Mesenchymal stem cell (in vitro differentiated cells and primary cell): ENCODE measurements at regions not wholly inside any gene's neighbourhood (a gene's known extent, or its start where the extent isn't known, plus 50 kb on each side); places are given as distances from the start of the nearest gene placed in this dataset.

ENCODE experiments used
- DNase-seq: peaks from one replicate; pipeline ENCODE4 v3.0.0-alpha.2; 2013
- H2AFZ ChIP-seq: one replicate; pipeline ENCODE4 v1.6.1; 2013; ENCODE audit warnings: low read depth, mild to moderate bottlenecking, control low read depth, inconsistent platforms, low read length, moderate library complexity
- H2AK5ac ChIP-seq: 2 replicates; pipeline ENCODE4 v1.6.1; 2013; ENCODE audit warnings: low read length, moderate library complexity, mild to moderate bottlenecking, inconsistent platforms; ENCODE audit not compliant: severe bottlenecking
- H2BK120ac ChIP-seq: one replicate; pipeline ENCODE4 v1.6.1; 2013; ENCODE audit warnings: low read depth, mild to moderate bottlenecking, inconsistent platforms, low read length, moderate library complexity
- H2BK12ac ChIP-seq, 2 experiments: one replicate each; pipeline ENCODE4 v1.6.1; 2013; ENCODE audit warnings: inconsistent platforms in 2 of 2, low read length in 2 of 2, mild to moderate bottlenecking in 2 of 2, moderate library complexity in 2 of 2, control low read depth in 1 of 2
- H2BK15ac ChIP-seq: one replicate; pipeline ENCODE4 v1.6.1; 2013; ENCODE audit warnings: mild to moderate bottlenecking, low read depth, inconsistent platforms; ENCODE audit not compliant: poor library complexity, severe bottlenecking
- H2BK5ac ChIP-seq: 2 replicates; pipeline ENCODE4 v1.6.1; 2013; ENCODE audit warnings: low read depth, mild to moderate bottlenecking, low read length, control low read depth, inconsistent platforms; ENCODE audit not compliant: poor library complexity, severe bottlenecking
- H3K14ac ChIP-seq, 2 experiments: one replicate each; pipeline ENCODE4 v1.6.1; 2013; ENCODE audit warnings: inconsistent platforms in 2 of 2, low read length in 2 of 2, control low read depth in 1 of 2, mild to moderate bottlenecking in 1 of 2, moderate library complexity in 1 of 2
- H3K18ac ChIP-seq, 2 experiments: one replicate each; pipeline ENCODE4 v1.6.1; 2013; ENCODE audit warnings: inconsistent platforms in 2 of 2, low read length in 2 of 2, control low read depth in 1 of 2, low read depth in 1 of 2, mild to moderate bottlenecking in 1 of 2
- H3K23ac ChIP-seq, 2 experiments: one replicate each; pipeline ENCODE4 v1.6.1; 2013; ENCODE audit warnings: inconsistent platforms in 2 of 2, low read length in 2 of 2, mild to moderate bottlenecking in 2 of 2, moderate library complexity in 2 of 2, control low read depth in 1 of 2
- H3K27ac ChIP-seq: 2 replicates; pipeline ENCODE4 v1.5.1; 2013; ENCODE audit warnings: mild to moderate bottlenecking, moderate library complexity, low read length, control low read depth, inconsistent platforms; ENCODE audit not compliant: poor library complexity, severe bottlenecking
- H3K27me3 ChIP-seq, 2 experiments: 2 replicates each; pipeline versions ENCODE4 v1.6.1 to v1.7.0; 2013; ENCODE audit warnings: low read length in 2 of 2, mild to moderate bottlenecking in 2 of 2, moderate library complexity in 2 of 2, control low read depth in 1 of 2, inconsistent platforms in 1 of 2; ENCODE audit not compliant: control insufficient read depth in 1 of 2, insufficient read depth in 1 of 2
- H3K36me3 ChIP-seq, 2 experiments: 2 replicates each; pipeline versions ENCODE4 v1.6.1 to v1.7.0; 2013; ENCODE audit warnings: low read length in 2 of 2, control low read depth in 1 of 2, inconsistent platforms in 1 of 2, low read depth in 1 of 2, mild to moderate bottlenecking in 1 of 2; ENCODE audit not compliant: insufficient read depth in 2 of 2, control insufficient read depth in 1 of 2
- H3K4ac ChIP-seq, 2 experiments: one replicate each; pipeline ENCODE4 v1.6.1; 2013; ENCODE audit warnings: inconsistent platforms in 2 of 2, low read length in 2 of 2, mild to moderate bottlenecking in 2 of 2, moderate library complexity in 2 of 2, control low read depth in 1 of 2, low read depth in 1 of 2
- H3K4me1 ChIP-seq: 2 replicates; pipeline ENCODE4 v1.6.1; 2013; ENCODE audit warnings: low read depth, low read length, control low read depth; ENCODE audit not compliant: control insufficient read depth, insufficient read depth
- H3K4me2 ChIP-seq: 2 replicates; pipeline ENCODE4 v1.6.1; 2013; ENCODE audit warnings: low read length, mild to moderate bottlenecking, inconsistent platforms; ENCODE audit not compliant: poor library complexity, severe bottlenecking
- H3K4me3 ChIP-seq, 2 experiments: 2 replicates each; pipeline versions ENCODE4 v1.5.1 to v1.7.0; 2013; ENCODE audit warnings: low read length in 2 of 2, mild to moderate bottlenecking in 2 of 2, control low read depth in 1 of 2, low read depth in 1 of 2; ENCODE audit not compliant: insufficient read depth in 1 of 2
- H3K79me1 ChIP-seq: replicated peaks from 2 replicates; pipeline ENCODE4 v1.6.1; 2013; ENCODE audit warnings: mild to moderate bottlenecking, control low read depth, low read length, inconsistent platforms; ENCODE audit not compliant: poor library complexity, severe bottlenecking
- H3K9ac ChIP-seq: 2 replicates; pipeline ENCODE4 v1.7.0; 2013; ENCODE audit warnings: mild to moderate bottlenecking, low read length, moderate library complexity
- H3K9me3 ChIP-seq: 2 replicates; pipeline ENCODE4 v1.7.0; 2013; ENCODE audit warnings: mild to moderate bottlenecking, low read length; ENCODE audit not compliant: control insufficient read depth
- H4K8ac ChIP-seq: one replicate; pipeline ENCODE4 v1.6.1; 2013; ENCODE audit warnings: inconsistent platforms, mild to moderate bottlenecking, low read length, moderate library complexity
- H4K91ac ChIP-seq: one replicate; pipeline ENCODE4 v1.6.1; 2013; ENCODE audit warnings: mild to moderate bottlenecking, low read length, inconsistent platforms
- WGBS: methylation state at CpG from one replicate; pipeline ENCODE4 v1.1.7; 2013; ENCODE audit warnings: mixed read lengths; 5-methylcytosine and 5-hydroxymethylcytosine counted together

- 93% methylated on average over 4 of the region's 6 CpGs for WGBS
- no peak overlapping the region for H2BK5ac ChIP-seq
- H3K9me3 ChIP-seq, result no peaks in the 10 kb centered on the region
- H3K4me3 ChIP-seq, result no peak overlapping the region
- H3K23ac ChIP-seq, result peak overlapping the region in 1 of 2 experiments; percentile 50
- no peak overlapping the region for H3K4me2 ChIP-seq
- no peak overlapping the region for H2BK12ac ChIP-seq
- H2BK15ac ChIP-seq, result no peak overlapping the region
- no peak overlapping the region for H3K18ac ChIP-seq
- no peak overlapping the region for H4K8ac ChIP-seq
- no peak overlapping the region for H4K91ac ChIP-seq
- no peak for DNase-seq
- H3K27me3 ChIP-seq, result no peaks in the 10 kb centered on the region
- H3K27ac ChIP-seq, result no peak overlapping the region
- no peaks in the 10 kb centered on the region for H3K4me1 ChIP-seq
- no peak overlapping the region for H3K9ac ChIP-seq
- H3K14ac ChIP-seq, result peak overlapping the region in 1 of 2 experiments; percentile 42
- H3K4ac ChIP-seq, result peak overlapping the region in 1 of 2 experiments; percentile 35
- H3K79me1 ChIP-seq, result no peaks in the 10 kb centered on the region
- H2AFZ ChIP-seq, result no peak overlapping the region
- no peak overlapping the region for H2BK120ac ChIP-seq
- no peak overlapping the region for H2AK5ac ChIP-seq
- no peaks in the 10 kb centered on the region for H3K36me3 ChIP-seq
Observed at GRCh38 chr12:93247313-93247991, 130.3 kb upstream of the NUDT4 start.

- Histone ChIP-seq H3K18ac (no peak overlapping the region), H2AK5ac (no peak overlapping the region), H3K27me3 (no peaks in the 10 kb centered on the region), H2BK15ac (no peak overlapping the region), H2BK5ac (no peak overlapping the region), H2BK12ac (no peak overlapping the region), H3K79me1 (no peaks in the 10 kb centered on the region), H3K27ac (no peak overlapping the region), H3K4me2 (no peak overlapping the region), H3K23ac (no peak overlapping the region), H3K9ac (no peak overlapping the region), H3K4me1 (no peaks in the 10 kb centered on the region), H3K4me3 (no peak overlapping the region), H2BK120ac (no peak overlapping the region), H4K8ac (no peak overlapping the region), H4K91ac (no peak overlapping the region), H3K36me3 (no peaks in the 10 kb centered on the region), H3K4ac (no peak overlapping the region), H3K9me3 (peaks cover 18% of the 10 kb centered on the region), H3K14ac (no peak overlapping the region), H2AFZ (no peak overlapping the region)
- DNase-seq, result no peak
Observed at GRCh38 chr12:93252221-93252620, 125.5 kb upstream of the NUDT4 start.

DNA sequence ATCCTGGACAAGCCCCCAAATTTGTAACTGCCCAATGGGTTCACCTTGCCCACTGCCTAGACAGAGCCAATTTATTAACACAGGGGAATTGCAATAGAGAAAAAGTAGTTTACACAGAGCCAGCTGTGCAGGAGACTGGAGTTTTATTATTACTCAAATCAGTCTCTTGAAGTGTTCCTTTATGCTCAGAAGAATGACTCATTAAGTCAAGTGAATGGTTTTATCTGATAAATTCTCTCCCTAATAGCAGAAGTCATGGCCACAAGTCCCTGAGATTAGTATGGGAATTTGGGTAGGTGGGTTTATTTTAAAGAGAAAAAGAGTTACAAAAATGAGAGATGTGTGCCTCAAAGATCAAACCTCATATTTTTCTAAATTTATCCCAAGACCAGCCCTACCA, 122.8 kb upstream of the NUDT4 start:
- Histone ChIP-seq H2AK5ac (no peak overlapping the region), H3K4ac (no peak overlapping the region), H2BK15ac (no peak overlapping the region), H3K9ac (no peak overlapping the region), H4K91ac (no peak overlapping the region), H3K4me2 (no peak overlapping the region), H3K9me3 (peaks cover 18% of the 10 kb centered on the region), H3K23ac (no peak overlapping the region), H4K8ac (no peak overlapping the region), H3K36me3 (no peaks in the 10 kb centered on the region), H3K4me1 (no peaks in the 10 kb centered on the region), H2BK5ac (no peak overlapping the region), H3K4me3 (no peak overlapping the region), H3K18ac (no peak overlapping the region), H2BK12ac (no peak overlapping the region), H3K14ac (no peak overlapping the region), H3K27ac (no peak overlapping the region), H3K27me3 (no peaks in the 10 kb centered on the region), H3K79me1 (no peaks in the 10 kb centered on the region), H2BK120ac (no peak overlapping the region), H2AFZ (no peak overlapping the region)
- DNase-seq, result no peak

- Histone ChIP-seq H3K27me3 (no peaks in the 10 kb centered on the region), H3K9me3 (peaks cover 18% of the 10 kb centered on the region), H3K79me1 (no peaks in the 10 kb centered on the region), H3K4me2 (no peak overlapping the region), H3K14ac (no peak overlapping the region), H3K27ac (peak overlapping the region; percentile 32), H2BK12ac (peak overlapping the region in 1 of 2 experiments; percentile 39), H3K23ac (no peak overlapping the region), H4K8ac (no peak overlapping the region), H4K91ac (no peak overlapping the region), H3K4me3 (no peak overlapping the region), H3K18ac (no peak overlapping the region), H2BK120ac (no peak overlapping the region), H3K4me1 (no peaks in the 10 kb centered on the region), H3K4ac (no peak overlapping the region), H2BK15ac (no peak overlapping the region), H2BK5ac (no peak overlapping the region), H2AK5ac (no peak overlapping the region), H2AFZ (no peak overlapping the region), H3K36me3 (no peaks in the 10 kb centered on the region), H3K9ac (no peak overlapping the region)
- whole genome bisulfite sequencing, result 77% methylated on average over 2 of the region's 2 CpGs
- DNase-seq, result no peak
Observed at GRCh38 chr12:93256256-93256969, 121.3 kb upstream of the NUDT4 start.
